ENCODE measurements at regions not wholly inside any gene's neighbourhood (a gene's known extent, or its start where the extent isn't known, plus 50 kb on each side); places are given as distances from the start of the nearest gene placed in this dataset.
A peak's percentile ranks its signal among the peaks of the same experiment; 100 is the strongest.

- no peak for DNase-seq (ENCODE audit: low spot score)
- TF ChIP-seq CTCF (IDR thresholded peaks at IDR 0.05; ENCODE audit: extremely low read depth, missing control alignments) = no peak
Observed at GRCh38 chr7:106723398-106723797, 62.4 kb upstream of the CCDC71L start.

GRCh38 chr7:106729720-106730385 lies 68.9 kb upstream of the CCDC71L start:
- no peak for TF ChIP-seq CTCF (IDR thresholded peaks at IDR 0.05; ENCODE audit: extremely low read depth, missing control alignments)
- DNase-seq (ENCODE audit: low spot score) = no peak

- no peak for TF ChIP-seq CTCF (IDR thresholded peaks at IDR 0.05; ENCODE audit: extremely low read depth, missing control alignments)
- peak; percentile 42 for DNase-seq (ENCODE audit: low spot score)
Observed at GRCh38 chr7:106731187-106731586, 70.2 kb upstream of the CCDC71L start.

- no peak for DNase-seq (ENCODE audit: low spot score)
- TF ChIP-seq CTCF (IDR thresholded peaks at IDR 0.05; ENCODE audit: extremely low read depth, missing control alignments) = no peak
Observed at GRCh38 chr7:106731646-106732444, 70.9 kb upstream of the CCDC71L start.

DNA sequence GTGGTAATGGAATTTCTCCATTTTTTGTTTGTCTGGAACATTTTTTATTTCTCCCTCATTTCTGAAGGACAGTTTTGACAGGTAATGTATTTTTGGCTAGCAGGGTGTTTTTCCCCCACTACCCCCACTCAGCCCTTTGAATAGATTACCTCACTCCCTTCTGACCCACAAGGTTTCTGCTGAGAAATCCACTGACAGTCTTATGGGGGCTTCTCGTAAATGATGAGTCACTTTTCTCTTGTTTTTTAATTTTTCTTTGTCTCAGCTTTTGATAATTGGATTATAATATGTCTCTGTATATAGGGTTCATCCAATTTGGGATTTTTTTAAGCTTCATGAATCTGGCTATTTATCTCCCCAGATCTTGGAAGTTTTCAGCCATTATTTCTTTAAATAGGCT lies 74.7 kb upstream of the CCDC71L start:
- TF ChIP-seq CTCF (IDR thresholded peaks at IDR 0.05; ENCODE audit: extremely low read depth, missing control alignments) = no peak

DNA sequence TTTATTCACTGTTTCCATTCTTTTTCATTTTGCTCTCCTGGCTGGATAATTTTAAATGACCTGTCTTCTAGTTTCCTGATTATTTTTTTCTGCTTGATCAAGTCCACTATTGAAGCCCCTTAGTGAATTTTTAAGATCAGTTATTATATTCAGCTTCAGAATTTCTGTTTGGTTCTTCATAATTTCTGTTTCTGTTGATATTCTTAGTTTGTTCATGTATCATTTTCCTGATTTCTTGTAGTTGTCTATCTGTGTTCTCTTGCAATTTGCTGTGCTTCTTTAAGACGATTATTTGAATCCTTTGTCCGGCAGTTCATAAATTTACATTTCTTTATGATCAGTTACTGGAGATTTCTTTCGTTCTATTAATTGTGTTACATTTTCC lies 75.2 kb upstream of the CCDC71L start:
- no peak for TF ChIP-seq CTCF (IDR thresholded peaks at IDR 0.05; ENCODE audit: extremely low read depth, missing control alignments)
- DNase-seq (ENCODE audit: low spot score) = no peak

More for the DNA sequence above, 74.7 kb upstream of the CCDC71L start:
- no peak for DNase-seq (ENCODE audit: low spot score)

- no peak for TF ChIP-seq CTCF (IDR thresholded peaks at IDR 0.05; ENCODE audit: extremely low read depth, missing control alignments)
- peak; percentile 70 for DNase-seq (ENCODE audit: low spot score)
Observed at GRCh38 chr7:106736508-106737201, 75.7 kb upstream of the CCDC71L start.
